ENCODE measurements at regions not wholly inside any gene's neighbourhood (a gene's known extent, or its start where the extent isn't known, plus 50 kb on each side); places are given as distances from the start of the nearest gene placed in this dataset.

DNA sequence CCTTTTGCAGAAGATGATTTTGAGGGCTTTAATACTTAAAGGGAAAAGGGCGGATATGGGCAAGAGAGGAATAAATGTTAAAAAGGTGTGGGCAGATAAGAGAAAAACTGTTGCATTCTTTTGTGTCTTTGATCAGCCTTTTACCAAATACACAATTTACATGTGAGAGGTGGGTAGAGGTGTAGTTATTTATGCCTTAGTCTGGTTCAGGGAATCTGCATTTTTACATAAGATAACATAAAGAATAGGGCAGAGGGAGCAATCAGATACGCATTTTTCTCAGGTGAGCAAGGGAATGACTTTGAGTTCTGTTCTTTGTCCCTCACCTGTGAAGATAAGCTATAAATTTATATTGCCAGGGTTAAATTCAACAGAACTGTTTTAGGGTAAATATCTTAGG lies 708.4 kb upstream of the SLITRK1 start:
- TF ChIP-seq CTCF (conservative IDR thresholded peaks at IDR 0.05; ENCODE audit: low read length) (no peak), EZH2phosphoT487 (IDR thresholded peaks at IDR 0.05; ENCODE audit: borderline replicate concordance, low read depth, low read length) (no peak)
